WI38 (cell line): ENCODE measurements at regions not wholly inside any gene's neighbourhood (a gene's known extent, or its start where the extent isn't known, plus 50 kb on each side); places are given as distances from the start of the nearest gene placed in this dataset.

Source experiments
- H3K4me3 ChIP-seq: 2 replicates; pipeline ENCODE4 v1.5.1; 2011; ENCODE audit warnings: low read depth, mild to moderate bottlenecking, control low read depth, low read length
- CTCF ChIP-seq: IDR thresholded peaks from 2 replicates; pipeline ENCODE4 v1.5.1; 2012; ENCODE audit warnings: low read depth, mild to moderate bottlenecking, control low read depth, low read length

GRCh38 chr16:85206472-85207356 is 94.4 kb upstream of the CIBAR2 start:
- TF ChIP-seq CTCF = no peak
- H3K4me3 ChIP-seq = no peak overlapping the region

DNA sequence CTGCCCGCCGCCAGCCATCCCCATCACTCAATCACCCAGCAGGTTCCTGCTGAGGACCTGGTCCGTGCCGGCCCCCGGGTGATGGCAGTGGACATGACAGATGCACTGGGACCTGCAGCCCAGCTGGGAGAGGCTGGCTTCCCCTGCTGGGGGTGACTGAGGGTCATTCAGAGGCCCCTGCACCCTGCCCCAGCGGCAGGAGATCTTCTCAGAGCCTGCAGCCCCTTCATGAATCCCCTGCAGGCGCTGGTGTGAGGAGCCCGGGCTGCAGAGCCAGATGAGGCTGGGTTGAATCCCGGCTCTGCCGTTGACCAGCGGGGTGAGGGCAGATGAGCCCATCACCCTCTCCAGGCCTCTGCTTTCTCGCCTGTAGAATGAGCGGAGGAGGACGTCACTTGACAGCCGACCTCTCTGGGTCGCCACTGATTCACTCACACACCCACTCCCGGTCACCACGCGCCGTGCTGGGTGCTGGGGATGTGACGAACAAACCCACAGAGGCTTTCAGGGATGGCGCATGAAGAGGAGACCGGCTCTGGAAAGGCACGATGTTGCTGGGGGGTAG is 95.2 kb upstream of the CIBAR2 start:
- no peak overlapping the region for H3K4me3 ChIP-seq
- TF ChIP-seq CTCF = no peak

GRCh38 chr16:85208181-85208580 is 95.9 kb upstream of the CIBAR2 start:
- H3K4me3 ChIP-seq = no peak overlapping the region
- TF ChIP-seq CTCF = no peak

DNA sequence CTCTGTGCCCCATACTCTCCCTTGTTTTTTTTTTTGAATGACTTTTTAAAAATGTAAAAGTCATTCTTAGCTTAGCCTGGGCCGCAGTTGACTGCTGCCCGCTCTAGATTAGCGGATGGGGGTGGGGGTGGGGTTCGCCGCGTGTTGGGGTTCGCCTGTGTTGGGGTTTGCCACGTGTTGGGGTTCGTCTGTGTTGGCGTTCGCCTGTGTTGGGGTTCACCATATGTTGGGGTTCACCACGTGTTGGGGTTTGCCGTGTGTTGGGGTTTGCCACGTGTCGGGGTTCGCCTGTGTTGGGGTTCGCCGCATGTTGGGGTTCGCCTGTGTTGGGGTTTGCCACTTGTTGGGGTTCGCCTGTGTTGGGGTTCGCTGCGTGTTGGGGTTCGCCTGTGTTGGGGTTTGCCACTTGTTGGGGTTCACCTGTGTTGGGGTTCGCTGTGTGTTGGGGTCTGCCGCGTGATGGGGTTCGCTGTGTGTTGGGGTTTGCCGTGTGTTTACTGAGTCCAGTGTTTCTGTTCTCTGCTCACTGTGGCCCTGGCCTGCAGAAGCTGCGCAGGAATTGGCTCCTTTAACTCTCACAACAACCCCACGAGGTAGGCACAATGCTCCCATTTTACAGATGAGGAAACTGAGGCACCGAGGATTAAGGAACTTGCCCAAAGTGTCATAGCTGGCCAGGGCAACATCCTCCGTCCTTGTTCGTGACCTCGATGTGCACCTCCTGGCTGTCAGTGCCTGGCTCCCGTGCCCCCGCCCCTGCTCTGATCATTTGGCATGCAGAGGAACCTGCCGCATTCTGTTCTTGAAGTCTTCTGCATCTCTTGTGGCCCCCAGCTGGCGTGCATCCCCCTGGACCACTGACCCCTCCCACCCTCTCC is 96.6 kb upstream of the CIBAR2 start:
- no peak for TF ChIP-seq CTCF
- H3K4me3 ChIP-seq = no peak overlapping the region

DNA sequence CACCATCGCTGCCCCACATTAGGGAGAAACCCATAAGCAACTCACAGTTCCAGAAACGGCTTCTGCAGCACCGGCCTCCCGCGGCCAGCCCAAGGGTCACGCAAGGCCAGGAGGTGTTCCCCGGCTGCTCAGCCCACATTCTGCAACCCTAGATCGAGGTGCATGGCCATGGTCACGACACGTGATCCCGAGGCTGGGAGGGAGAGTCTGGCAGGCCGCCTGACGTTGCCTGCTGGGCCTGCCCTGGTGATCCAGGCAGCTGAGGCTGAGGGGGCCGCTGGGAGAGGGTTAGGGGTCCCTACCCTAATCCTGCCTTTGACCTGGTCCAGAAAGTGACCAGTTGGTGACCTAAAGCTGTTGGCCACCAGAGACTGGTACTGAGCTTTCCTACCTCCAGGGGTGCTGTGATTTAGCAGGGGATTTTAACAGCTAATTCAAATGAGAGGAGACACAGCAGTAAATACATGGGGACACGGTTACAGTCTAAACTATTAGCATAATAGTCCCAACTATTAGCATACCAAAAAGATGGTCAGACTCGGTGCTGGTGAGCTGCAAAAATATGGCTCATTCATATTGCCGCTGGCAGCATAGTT is 97.4 kb upstream of the CIBAR2 start:
- H3K4me3 ChIP-seq = no peak overlapping the region
- no peak for TF ChIP-seq CTCF

DNA sequence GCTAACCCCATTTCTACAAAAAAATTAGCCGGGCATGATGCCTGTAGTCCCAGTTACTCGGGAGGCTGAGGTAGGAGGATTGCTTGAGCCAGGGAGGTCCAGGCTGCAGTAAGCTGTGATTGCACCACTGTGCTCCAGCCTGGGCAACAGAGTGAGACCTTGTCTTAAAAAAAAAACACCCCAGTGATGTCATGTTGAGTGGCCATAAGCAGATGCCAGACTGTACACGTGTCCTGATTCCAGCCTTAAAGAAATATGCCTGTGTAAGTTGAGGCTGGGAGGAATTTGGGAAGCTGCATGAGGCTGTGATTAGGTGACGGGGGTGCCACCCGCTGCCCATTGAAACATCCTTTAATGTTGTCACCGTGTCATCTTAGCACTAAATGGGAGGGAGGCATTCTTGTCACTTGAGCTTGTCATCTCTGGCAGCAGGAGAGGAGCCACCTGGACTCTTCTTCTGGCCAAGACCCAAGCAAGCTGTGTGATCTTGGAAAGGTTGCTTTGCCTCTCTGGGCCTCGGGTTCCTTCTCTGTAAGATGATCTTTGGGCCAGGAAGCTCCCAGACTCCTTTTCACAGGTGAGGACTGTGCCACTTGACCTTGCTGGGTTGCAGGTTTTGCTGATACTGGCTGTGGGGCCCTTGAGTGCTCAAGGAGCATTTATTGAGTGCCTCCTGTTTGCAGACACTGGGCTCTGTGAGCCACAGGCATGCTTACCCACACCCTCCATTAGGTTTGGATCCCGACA is 98.3 kb upstream of the CIBAR2 start:
- no peak for TF ChIP-seq CTCF
- H3K4me3 ChIP-seq = no peak overlapping the region
